GM19372 (cell line): ENCODE measurements at regions not wholly inside any gene's neighbourhood (a gene's known extent, or its start where the extent isn't known, plus 50 kb on each side); places are given as distances from the start of the nearest gene placed in this dataset.
"Not testable (repeated sequence)": the region's sequence is repeated elsewhere in the genome, so short reads cannot be mapped to it uniquely, and the experiment has no call there.

ENCODE experiments used
- ATAC-seq: cut with Tn5 transposase; IDR thresholded peaks from one replicate; pipeline ENCODE4 v1.9.1; 2021; ENCODE audit warnings: mild to moderate bottlenecking, low read depth, moderate library complexity; ENCODE audit not compliant: unreplicated experiment

- no peak for ATAC-seq
Observed at GRCh38 chr3:26246901-26247300, 375.7 kb upstream of the LRRC3B start.

- ATAC-seq: no peak
Observed at GRCh38 chr3:26247712-26248111, 374.9 kb upstream of the LRRC3B start.

GRCh38 chr3:26252001-26252400 is 370.6 kb upstream of the LRRC3B start:
- ATAC-seq: no peak

GRCh38 chr3:26256224-26256623 is 366.3 kb upstream of the LRRC3B start:
- no peak for ATAC-seq

GRCh38 chr3:26259176-26259575 is 363.4 kb upstream of the LRRC3B start:
- ATAC-seq: no peak

- no peak for ATAC-seq
Observed at GRCh38 chr3:26260139-26260538, 362.4 kb upstream of the LRRC3B start.

- no peak for ATAC-seq
Observed at GRCh38 chr3:26264708-26265107, 357.9 kb upstream of the LRRC3B start.

- ATAC-seq: no peak
Observed at GRCh38 chr3:26271848-26272247, 350.7 kb upstream of the LRRC3B start.

- no peak for ATAC-seq
Observed at GRCh38 chr3:26273196-26273595, 349.4 kb upstream of the LRRC3B start.

- ATAC-seq: no peak
Observed at GRCh38 chr3:26279091-26279490, 343.5 kb upstream of the LRRC3B start.

GRCh38 chr3:26280517-26280916 is 342.1 kb upstream of the LRRC3B start:
- ATAC-seq: no peak

- no peak for ATAC-seq
Observed at GRCh38 chr3:26281284-26281985, 341.1 kb upstream of the LRRC3B start.

GRCh38 chr3:26284503-26284902 is 338.1 kb upstream of the LRRC3B start:
- ATAC-seq: not testable (repeated sequence)

GRCh38 chr3:26291840-26292239 is 330.7 kb upstream of the LRRC3B start:
- no peak for ATAC-seq

- ATAC-seq: no peak
Observed at GRCh38 chr3:26292780-26293179, 329.8 kb upstream of the LRRC3B start.

- ATAC-seq: no peak
Observed at GRCh38 chr3:26293329-26293844, 329.2 kb upstream of the LRRC3B start.

GRCh38 chr3:26307192-26307591 is 315.4 kb upstream of the LRRC3B start:
- ATAC-seq: no peak

- ATAC-seq: no peak
Observed at GRCh38 chr3:26307787-26308186, 314.8 kb upstream of the LRRC3B start.

GRCh38 chr3:26308454-26308853 is 314.1 kb upstream of the LRRC3B start:
- ATAC-seq: no peak

- ATAC-seq: not testable (repeated sequence)
Observed at GRCh38 chr3:26309536-26309935, 313.0 kb upstream of the LRRC3B start.

- ATAC-seq: no peak
Observed at GRCh38 chr3:26312816-26313215, 309.8 kb upstream of the LRRC3B start.

- no peak for ATAC-seq
Observed at GRCh38 chr3:26316472-26316871, 306.1 kb upstream of the LRRC3B start.
